ENCODE measurements at regions not wholly inside any gene's neighbourhood (a gene's known extent, or its start where the extent isn't known, plus 50 kb on each side); places are given as distances from the start of the nearest gene placed in this dataset.

DNA sequence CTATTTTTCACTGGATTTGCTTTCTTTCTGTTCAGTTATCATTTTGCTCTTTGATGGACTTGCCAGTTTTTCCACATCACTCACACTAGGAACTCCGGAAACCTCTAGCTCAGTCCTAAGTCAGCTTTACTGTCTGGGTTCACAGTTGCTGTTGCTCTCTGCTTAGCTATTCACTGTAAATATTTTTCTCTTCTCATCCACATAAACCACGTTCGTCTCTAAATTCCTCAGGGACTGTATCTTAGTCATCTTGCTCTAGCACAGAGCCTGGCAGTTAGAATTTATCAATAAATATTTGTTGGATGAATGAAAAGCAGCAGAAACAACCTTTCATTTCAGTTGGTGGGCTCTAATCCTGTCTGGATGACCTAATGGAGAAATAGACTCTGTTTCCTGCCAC lies 119.4 kb upstream of the DMD start:
- no peak for TF ChIP-seq TCF7L2 (IDR thresholded peaks at IDR 0.05; ENCODE audit: borderline replicate concordance, extremely low read depth, insufficient read depth, insufficient read length)
- TF ChIP-seq, protein P1, sequence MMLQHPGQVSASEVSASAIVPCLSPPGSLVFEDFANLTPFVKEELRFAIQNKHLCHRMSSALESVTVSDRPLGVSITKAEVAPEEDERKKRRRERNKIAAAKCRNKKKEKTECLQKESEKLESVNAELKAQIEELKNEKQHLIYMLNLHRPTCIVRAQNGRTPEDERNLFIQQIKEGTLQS (IDR thresholded peaks at IDR 0.05) = no peak
- TF ChIP-seq EZH2phosphoT487 (IDR thresholded peaks at IDR 0.05; ENCODE audit: borderline replicate concordance) = no peak
- TF ChIP-seq ZFX (IDR thresholded peaks at IDR 0.05) = no peak
- TF ChIP-seq EZH2 (IDR thresholded peaks at IDR 0.05) = no peak
- no peak for TF ChIP-seq CBX3 (IDR thresholded peaks at IDR 0.05; ENCODE audit: low read depth)
- no peak for TF ChIP-seq POLR2AphosphoS5 (IDR thresholded peaks at IDR 0.05; ENCODE audit: low read depth, low read length)
- TF ChIP-seq, protein P2, sequence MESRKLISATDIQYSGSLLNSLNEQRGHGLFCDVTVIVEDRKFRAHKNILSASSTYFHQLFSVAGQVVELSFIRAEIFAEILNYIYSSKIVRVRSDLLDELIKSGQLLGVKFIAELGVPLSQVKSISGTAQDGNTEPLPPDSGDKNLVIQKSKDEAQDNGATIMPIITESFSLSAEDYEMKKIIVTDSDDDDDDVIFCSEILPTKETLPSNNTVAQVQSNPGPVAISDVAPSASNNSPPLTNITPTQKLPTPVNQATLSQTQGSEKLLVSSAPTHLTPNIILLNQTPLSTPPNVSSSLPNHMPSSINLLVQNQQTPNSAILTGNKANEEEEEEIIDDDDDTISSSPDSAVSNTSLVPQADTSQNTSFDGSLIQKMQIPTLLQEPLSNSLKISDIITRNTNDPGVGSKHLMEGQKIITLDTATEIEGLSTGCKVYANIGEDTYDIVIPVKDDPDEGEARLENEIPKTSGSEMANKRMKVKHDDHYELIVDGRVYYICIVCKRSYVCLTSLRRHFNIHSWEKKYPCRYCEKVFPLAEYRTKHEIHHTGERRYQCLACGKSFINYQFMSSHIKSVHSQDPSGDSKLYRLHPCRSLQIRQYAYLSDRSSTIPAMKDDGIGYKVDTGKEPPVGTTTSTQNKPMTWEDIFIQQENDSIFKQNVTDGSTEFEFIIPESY (IDR thresholded peaks at IDR 0.05; ENCODE audit: extremely low read depth, insufficient replicate concordance, low read length) = no peak
- TF ChIP-seq EGR1 (IDR thresholded peaks at IDR 0.05; ENCODE audit: low read depth) = no peak
- TF ChIP-seq, protein P3, sequence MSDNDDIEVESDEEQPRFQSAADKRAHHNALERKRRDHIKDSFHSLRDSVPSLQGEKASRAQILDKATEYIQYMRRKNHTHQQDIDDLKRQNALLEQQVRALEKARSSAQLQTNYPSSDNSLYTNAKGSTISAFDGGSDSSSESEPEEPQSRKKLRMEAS (IDR thresholded peaks at IDR 0.05) = no peak
- no peak for TF ChIP-seq SRF (IDR thresholded peaks at IDR 0.05; ENCODE audit: low read depth)
- no peak for TF ChIP-seq ELF1 (IDR thresholded peaks at IDR 0.05; ENCODE audit: borderline replicate concordance, low read depth)
- no peak for TF ChIP-seq JUND (IDR thresholded peaks at IDR 0.05)
- TF ChIP-seq ZNF274 (IDR thresholded peaks at IDR 0.05; ENCODE audit: low read depth, low read length) = no peak
- no peak for TF ChIP-seq CEBPB (IDR thresholded peaks at IDR 0.05; ENCODE audit: low read depth)
- TF ChIP-seq, protein P4, sequence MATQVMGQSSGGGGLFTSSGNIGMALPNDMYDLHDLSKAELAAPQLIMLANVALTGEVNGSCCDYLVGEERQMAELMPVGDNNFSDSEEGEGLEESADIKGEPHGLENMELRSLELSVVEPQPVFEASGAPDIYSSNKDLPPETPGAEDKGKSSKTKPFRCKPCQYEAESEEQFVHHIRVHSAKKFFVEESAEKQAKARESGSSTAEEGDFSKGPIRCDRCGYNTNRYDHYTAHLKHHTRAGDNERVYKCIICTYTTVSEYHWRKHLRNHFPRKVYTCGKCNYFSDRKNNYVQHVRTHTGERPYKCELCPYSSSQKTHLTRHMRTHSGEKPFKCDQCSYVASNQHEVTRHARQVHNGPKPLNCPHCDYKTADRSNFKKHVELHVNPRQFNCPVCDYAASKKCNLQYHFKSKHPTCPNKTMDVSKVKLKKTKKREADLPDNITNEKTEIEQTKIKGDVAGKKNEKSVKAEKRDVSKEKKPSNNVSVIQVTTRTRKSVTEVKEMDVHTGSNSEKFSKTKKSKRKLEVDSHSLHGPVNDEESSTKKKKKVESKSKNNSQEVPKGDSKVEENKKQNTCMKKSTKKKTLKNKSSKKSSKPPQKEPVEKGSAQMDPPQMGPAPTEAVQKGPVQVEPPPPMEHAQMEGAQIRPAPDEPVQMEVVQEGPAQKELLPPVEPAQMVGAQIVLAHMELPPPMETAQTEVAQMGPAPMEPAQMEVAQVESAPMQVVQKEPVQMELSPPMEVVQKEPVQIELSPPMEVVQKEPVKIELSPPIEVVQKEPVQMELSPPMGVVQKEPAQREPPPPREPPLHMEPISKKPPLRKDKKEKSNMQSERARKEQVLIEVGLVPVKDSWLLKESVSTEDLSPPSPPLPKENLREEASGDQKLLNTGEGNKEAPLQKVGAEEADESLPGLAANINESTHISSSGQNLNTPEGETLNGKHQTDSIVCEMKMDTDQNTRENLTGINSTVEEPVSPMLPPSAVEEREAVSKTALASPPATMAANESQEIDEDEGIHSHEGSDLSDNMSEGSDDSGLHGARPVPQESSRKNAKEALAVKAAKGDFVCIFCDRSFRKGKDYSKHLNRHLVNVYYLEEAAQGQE (IDR thresholded peaks at IDR 0.05; ENCODE audit: low read depth) = no peak
- TF ChIP-seq YY1 (IDR thresholded peaks at IDR 0.05; ENCODE audit: extremely low read depth, insufficient replicate concordance, low read depth, low read length) = no peak
- TF ChIP-seq POLR2A (IDR thresholded peaks at IDR 0.05; ENCODE audit: borderline replicate concordance, extremely low read depth, insufficient read depth, insufficient read length) = no peak
- no peak for TF ChIP-seq SIN3A (IDR thresholded peaks at IDR 0.05; ENCODE audit: low read depth)
- no peak overlapping the region for H2AFZ ChIP-seq (ENCODE audit: low read depth, low read length, poor library complexity, severe bottlenecking)
- H3K9me3 ChIP-seq (ENCODE audit: control insufficient read depth in 1 of 2, insufficient read depth in 1 of 2, low read depth in 1 of 2, low read length in 2 of 2) = no peaks in the 10 kb centered on the region
- no peak overlapping the region for H3K27ac ChIP-seq (ENCODE audit: low read depth, low read length)
- intact Hi-C loops (cut with micrococcal nuclease) = no loop called here
- ChIA-PET POLR2A (no interaction called here), RAD21 (ENCODE audit: low non-redundant PET in 1 of 2, low total read pairs in 2 of 2, uncharacterized antibody in 2 of 2, unreplicated experiment in 2 of 2) (no interaction called here), CTCF (no interaction called here)
- no peaks in the 10 kb centered on the region for H4K20me1 ChIP-seq (ENCODE audit: insufficient read depth)
- H3K9ac ChIP-seq (ENCODE audit: low read length) = no peak overlapping the region
- H3K4me2 ChIP-seq (ENCODE audit: low read length) = no peak overlapping the region
- no peaks in the 10 kb centered on the region for H3K9me2 ChIP-seq (ENCODE audit: insufficient read depth)
- DNase-seq (ENCODE audit: low read depth, low spot score) (no peak), ATAC-seq (no peak)
- no peaks in the 10 kb centered on the region for H3K4me1 ChIP-seq (ENCODE audit: control insufficient read depth in 1 of 2, insufficient read depth in 2 of 2, low read length in 2 of 2)
- BruUV-seq (replicated peaks) = no TSS peak
- H3K4me3 ChIP-seq (replicated peaks in 1 of 2; ENCODE audit: low read depth in 1 of 2, low read length in 2 of 2) = no peak overlapping the region
- H3K27me3 ChIP-seq (ENCODE audit: insufficient read depth, low read length) = no peaks in the 10 kb centered on the region
- H3K36me3 ChIP-seq (ENCODE audit: control insufficient read depth in 1 of 2, insufficient read depth in 2 of 2, low read length in 2 of 2) = no peaks in the 10 kb centered on the region
- H3K79me2 ChIP-seq (ENCODE audit: insufficient read depth, low read length) = no peaks in the 10 kb centered on the region
